ENCODE measurements at regions not wholly inside any gene's neighbourhood (a gene's known extent, or its start where the extent isn't known, plus 50 kb on each side); places are given as distances from the start of the nearest gene placed in this dataset.

DNA sequence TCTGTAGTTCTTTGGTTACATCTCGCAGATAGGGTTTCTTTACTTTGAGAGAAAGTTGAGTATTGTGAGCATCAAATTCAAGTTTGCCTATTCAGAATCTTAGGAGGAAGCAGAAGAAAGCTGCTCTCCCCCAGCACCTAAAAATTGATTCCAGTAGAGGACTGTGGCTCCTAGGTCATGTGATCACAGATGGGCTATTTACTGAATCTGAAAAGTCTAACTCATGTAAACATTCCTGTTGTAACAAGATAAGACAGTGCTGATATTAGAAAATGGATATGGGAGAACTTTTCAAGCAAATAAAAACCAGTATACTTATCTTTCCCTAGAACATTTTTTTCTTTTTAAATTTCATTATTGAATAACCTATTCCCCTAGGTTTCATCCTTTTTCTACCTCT lies 308.4 kb upstream of the SLITRK3 start:
- TF ChIP-seq, protein P1, sequence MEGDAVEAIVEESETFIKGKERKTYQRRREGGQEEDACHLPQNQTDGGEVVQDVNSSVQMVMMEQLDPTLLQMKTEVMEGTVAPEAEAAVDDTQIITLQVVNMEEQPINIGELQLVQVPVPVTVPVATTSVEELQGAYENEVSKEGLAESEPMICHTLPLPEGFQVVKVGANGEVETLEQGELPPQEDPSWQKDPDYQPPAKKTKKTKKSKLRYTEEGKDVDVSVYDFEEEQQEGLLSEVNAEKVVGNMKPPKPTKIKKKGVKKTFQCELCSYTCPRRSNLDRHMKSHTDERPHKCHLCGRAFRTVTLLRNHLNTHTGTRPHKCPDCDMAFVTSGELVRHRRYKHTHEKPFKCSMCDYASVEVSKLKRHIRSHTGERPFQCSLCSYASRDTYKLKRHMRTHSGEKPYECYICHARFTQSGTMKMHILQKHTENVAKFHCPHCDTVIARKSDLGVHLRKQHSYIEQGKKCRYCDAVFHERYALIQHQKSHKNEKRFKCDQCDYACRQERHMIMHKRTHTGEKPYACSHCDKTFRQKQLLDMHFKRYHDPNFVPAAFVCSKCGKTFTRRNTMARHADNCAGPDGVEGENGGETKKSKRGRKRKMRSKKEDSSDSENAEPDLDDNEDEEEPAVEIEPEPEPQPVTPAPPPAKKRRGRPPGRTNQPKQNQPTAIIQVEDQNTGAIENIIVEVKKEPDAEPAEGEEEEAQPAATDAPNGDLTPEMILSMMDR (IDR thresholded peaks at IDR 0.05): no peak
- TF ChIP-seq POLR2A (IDR thresholded peaks at IDR 0.05) (no peak), EP300 (IDR thresholded peaks at IDR 0.05) (no peak), POLR2AphosphoS5 (IDR thresholded peaks at IDR 0.05) (no peak)

Data from suprapubic skin (tissue), 4 donors.